A549 (cell line): ENCODE measurements at regions not wholly inside any gene's neighbourhood (a gene's known extent, or its start where the extent isn't known, plus 50 kb on each side); places are given as distances from the start of the nearest gene placed in this dataset.

Source experiments
- EP300 ChIP-seq, 2 experiments: fragments of >200 bp; sonication (Bioruptor Twin); formaldehyde crosslinking; IDR thresholded peaks; 2 replicates in 1 of 2; 3 replicates in 1 of 2; pipeline ENCODE4 v1.6.1; 2016 to 2017
- FOSL2 ChIP-seq, 2 experiments: fragments of 450-650 bp in 1 of 2; fragments of >200 bp in 1 of 2; sonication (Bioruptor Twin) in 1 of 2; formaldehyde crosslinking; IDR thresholded peaks; 2 replicates each; pipeline versions ENCODE4 v1.5.0 to v1.6.1; 2016 to 2020; ENCODE audit warnings: mild to moderate bottlenecking in 1 of 2, moderate library complexity in 1 of 2
- JUN ChIP-seq, 2 experiments: fragments of >200 bp; sonication (Bioruptor Twin); formaldehyde crosslinking; IDR thresholded peaks; 2 replicates in 1 of 2; 3 replicates in 1 of 2; pipeline ENCODE4 v1.6.1; 2016 to 2017
- KDM1A ChIP-seq: fragments of 200-600 bp; sonication (generic); IDR thresholded peaks from 2 replicates; pipeline ENCODE4 v1.6.1; 2016; ENCODE audit warnings: low read depth, mild to moderate bottlenecking
- MAFK ChIP-seq: fragments of 450-650 bp; IDR thresholded peaks from 2 replicates; pipeline ENCODE4 v1.6.1; 2014; ENCODE audit not compliant: partially characterized antibody
- MYC ChIP-seq: IDR thresholded peaks from 2 replicates; pipeline ENCODE4 v1.6.1; 2012; ENCODE audit warnings: mild to moderate bottlenecking, inconsistent platforms, low read length, improper control_type of control experiment, borderline replicate concordance
- POLR2A ChIP-seq: IDR thresholded peaks from 2 replicates; pipeline ENCODE4 v1.6.1; 2012; ENCODE audit warnings: mild to moderate bottlenecking, low read length
- SREBF2 ChIP-seq: fragments of 450-650 bp; IDR thresholded peaks from 2 replicates; pipeline ENCODE4 v1.6.1; 2014; ENCODE audit warnings: mild to moderate bottlenecking, moderate library complexity
- TF ChIP-seq, protein P1 (sequence below): IDR thresholded peaks from 2 replicates; pipeline ENCODE4 v1.6.1; 2012
- TF ChIP-seq, protein P2 (sequence below): fragments of 450-650 bp; IDR thresholded peaks from 2 replicates; pipeline ENCODE4 v1.6.1; 2014; ENCODE audit warnings: antibody characterized with exemption
- TF ChIP-seq, protein P3 (sequence below): fragments of >200 bp; sonication (Bioruptor Twin); formaldehyde crosslinking; IDR thresholded peaks from 3 replicates; pipeline ENCODE4 v1.5.1; 2016

GRCh38 chrX:151854726-151855495 is 57.8 kb upstream of the MAGEA4 start:
- TF ChIP-seq, protein P1, sequence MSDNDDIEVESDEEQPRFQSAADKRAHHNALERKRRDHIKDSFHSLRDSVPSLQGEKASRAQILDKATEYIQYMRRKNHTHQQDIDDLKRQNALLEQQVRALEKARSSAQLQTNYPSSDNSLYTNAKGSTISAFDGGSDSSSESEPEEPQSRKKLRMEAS: no peak
- TF ChIP-seq POLR2A (no peak), EP300 (IDR thresholded peaks at IDR 0.05) (no peak), MAFK (no peak), SREBF2 (no peak), JUN (IDR thresholded peaks at IDR 0.05) (no peak), MYC (no peak), KDM1A (no peak), FOSL2 (IDR thresholded peaks at IDR 0.05) (no peak), FOSL2 (CRISPR knock-in tag; IDR thresholded peaks at IDR 0.05) (no peak)
- TF ChIP-seq, protein P2, sequence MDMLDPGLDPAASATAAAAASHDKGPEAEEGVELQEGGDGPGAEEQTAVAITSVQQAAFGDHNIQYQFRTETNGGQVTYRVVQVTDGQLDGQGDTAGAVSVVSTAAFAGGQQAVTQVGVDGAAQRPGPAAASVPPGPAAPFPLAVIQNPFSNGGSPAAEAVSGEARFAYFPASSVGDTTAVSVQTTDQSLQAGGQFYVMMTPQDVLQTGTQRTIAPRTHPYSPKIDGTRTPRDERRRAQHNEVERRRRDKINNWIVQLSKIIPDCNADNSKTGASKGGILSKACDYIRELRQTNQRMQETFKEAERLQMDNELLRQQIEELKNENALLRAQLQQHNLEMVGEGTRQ: no peak
- TF ChIP-seq, protein P3, sequence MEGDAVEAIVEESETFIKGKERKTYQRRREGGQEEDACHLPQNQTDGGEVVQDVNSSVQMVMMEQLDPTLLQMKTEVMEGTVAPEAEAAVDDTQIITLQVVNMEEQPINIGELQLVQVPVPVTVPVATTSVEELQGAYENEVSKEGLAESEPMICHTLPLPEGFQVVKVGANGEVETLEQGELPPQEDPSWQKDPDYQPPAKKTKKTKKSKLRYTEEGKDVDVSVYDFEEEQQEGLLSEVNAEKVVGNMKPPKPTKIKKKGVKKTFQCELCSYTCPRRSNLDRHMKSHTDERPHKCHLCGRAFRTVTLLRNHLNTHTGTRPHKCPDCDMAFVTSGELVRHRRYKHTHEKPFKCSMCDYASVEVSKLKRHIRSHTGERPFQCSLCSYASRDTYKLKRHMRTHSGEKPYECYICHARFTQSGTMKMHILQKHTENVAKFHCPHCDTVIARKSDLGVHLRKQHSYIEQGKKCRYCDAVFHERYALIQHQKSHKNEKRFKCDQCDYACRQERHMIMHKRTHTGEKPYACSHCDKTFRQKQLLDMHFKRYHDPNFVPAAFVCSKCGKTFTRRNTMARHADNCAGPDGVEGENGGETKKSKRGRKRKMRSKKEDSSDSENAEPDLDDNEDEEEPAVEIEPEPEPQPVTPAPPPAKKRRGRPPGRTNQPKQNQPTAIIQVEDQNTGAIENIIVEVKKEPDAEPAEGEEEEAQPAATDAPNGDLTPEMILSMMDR: no peak
